HG03342 (cell line): ENCODE measurements at regions not wholly inside any gene's neighbourhood (a gene's known extent, or its start where the extent isn't known, plus 50 kb on each side); places are given as distances from the start of the nearest gene placed in this dataset.
A peak's percentile ranks its signal among the peaks of the same experiment; 100 is the strongest.

Experiments
- ATAC-seq: cut with Tn5 transposase; IDR thresholded peaks from one replicate; pipeline ENCODE4 v1.9.1; 2021; ENCODE audit warnings: mild to moderate bottlenecking, moderate library complexity; ENCODE audit not compliant: unreplicated experiment

DNA sequence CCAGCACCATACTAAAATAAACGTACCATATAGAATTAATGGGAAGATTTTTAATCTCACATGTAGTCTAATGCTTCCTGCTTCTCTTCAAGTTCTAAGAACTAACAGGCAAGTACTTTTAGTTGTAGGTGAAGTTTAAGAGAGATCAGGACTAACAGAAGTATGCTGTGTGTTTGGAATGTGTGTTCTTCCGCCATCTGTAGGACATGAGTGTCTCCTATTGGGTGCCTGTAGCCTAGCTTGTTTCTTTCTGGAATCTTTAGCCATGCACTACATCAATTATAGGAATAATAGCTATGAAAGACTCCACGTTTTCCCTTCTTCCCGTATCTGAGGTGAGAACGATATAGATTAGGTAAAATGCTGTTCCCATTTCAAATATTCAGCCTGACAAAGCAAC lies 140.2 kb upstream of the AHR start:
- no peak for ATAC-seq

DNA sequence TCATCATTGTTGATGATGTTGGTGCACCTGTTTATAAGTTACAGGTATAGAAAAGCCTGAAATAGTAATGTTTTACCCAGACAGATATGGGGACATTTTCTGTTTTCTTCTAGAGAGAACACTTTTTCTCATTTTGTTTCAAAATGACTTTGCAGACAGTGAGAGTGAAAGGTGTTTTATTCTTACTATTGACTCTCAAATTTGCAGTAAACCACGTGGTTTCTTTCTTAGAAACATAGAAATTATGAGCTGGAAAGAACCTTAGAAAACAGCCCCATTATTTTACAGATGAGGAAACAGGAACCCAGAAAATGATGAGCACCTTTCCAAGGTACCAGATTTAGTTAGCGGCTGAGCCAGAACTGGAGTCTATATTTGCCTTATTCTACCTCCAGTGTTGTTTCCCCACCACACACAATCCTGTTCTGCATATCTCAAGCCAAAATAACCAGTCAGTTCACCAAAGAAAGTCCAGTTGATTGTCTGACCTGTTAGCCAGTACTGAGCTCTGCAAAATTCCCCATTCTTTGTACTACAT lies 138.9 kb upstream of the AHR start:
- peak; percentile 82 for ATAC-seq

DNA sequence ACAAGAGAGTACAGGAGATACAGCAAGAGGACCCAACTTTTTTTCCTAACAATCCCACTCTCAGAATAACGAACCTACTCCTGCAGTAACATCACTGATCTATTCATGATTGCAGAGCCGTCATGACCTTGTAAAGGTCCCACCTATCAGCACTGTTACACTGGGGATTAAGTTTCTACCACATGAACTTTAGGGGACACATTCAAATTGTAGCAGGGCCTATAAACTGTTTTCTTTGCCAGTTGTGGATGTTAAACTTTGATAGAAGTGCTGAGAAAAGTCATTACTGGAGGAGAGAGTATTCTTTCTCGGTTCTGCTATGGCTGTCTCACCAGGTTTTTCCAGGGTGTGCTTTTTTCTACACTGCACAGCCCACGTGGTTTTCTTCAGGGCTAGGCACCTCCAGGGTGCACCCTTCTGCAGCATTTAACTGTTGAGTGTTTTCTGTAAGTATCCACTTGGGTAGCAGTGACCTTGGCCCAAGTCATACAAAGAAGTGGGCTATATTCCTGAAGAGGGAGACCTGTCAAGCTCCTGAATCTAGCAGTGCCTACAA lies 131.6 kb upstream of the AHR start:
- peak; percentile 92 for ATAC-seq

DNA sequence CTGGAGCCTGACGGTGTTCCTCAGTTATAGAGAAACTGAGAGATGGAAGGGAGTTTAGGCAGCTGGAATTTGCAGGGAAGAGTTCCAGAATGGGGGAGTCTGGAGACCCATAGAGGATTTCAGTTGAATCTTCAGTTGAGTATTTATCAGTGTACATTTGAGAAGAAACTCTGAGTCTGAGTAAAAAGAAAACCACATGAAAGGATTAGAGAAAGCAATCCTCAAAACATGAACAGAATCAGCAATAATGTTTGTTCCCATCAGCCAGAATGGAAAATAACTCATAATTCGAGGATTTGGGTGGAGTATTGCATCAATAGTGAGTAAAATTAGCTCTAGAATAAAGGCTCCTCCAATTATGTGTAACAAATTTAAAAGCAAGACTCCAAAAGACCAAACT lies 130.0 kb upstream of the AHR start:
- ATAC-seq = no peak

DNA sequence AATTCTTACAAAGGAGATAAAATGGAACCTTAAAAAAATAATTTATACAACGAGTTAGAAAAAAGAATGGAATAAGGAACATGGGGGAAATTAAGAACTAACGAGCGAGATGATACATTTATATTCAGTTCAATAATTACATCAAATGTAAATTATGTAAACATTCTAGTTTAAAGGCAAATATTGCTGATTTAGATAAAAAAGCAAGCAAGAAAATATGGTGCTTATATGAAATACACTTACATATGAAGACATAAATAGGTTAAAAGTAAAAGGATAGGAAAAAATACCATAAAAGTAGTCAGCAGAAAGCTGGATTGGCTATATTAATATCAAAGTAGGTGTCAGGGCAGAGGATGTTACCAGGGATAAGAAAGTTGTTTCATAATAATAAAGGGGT lies 127.0 kb upstream of the AHR start:
- no peak for ATAC-seq

- ATAC-seq = no peak
Observed at GRCh38 chr7:17176371-17177032, 122.0 kb upstream of the AHR start.

DNA sequence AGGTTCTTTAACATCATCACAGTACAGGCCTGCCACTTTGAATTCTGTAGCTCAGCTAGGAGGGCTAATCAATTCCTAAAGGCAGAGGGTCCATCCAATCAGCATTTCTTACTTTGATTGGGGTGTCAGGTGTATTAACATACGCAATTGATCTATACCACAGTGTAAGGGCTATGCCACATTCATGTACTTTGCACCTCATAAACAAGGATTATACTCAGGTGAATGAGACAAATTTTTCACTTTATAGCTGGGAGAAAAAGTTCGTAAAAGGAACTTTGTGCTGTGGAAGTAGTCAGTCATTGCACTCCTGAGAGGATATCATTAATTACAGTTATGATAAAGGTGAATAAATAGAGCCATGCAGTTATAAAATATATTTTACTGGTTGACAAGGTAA lies 119.9 kb upstream of the AHR start:
- no peak for ATAC-seq

- ATAC-seq = no peak
Observed at GRCh38 chr7:17181482-17181881, 117.0 kb upstream of the AHR start.

GRCh38 chr7:17183630-17184328 lies 114.7 kb upstream of the AHR start:
- ATAC-seq = no peak

- peak; percentile 29 for ATAC-seq
Observed at GRCh38 chr7:17184805-17185689, 113.4 kb upstream of the AHR start.

- ATAC-seq = peak; percentile 99
Observed at GRCh38 chr7:17185690-17186070, 112.8 kb upstream of the AHR start.

DNA sequence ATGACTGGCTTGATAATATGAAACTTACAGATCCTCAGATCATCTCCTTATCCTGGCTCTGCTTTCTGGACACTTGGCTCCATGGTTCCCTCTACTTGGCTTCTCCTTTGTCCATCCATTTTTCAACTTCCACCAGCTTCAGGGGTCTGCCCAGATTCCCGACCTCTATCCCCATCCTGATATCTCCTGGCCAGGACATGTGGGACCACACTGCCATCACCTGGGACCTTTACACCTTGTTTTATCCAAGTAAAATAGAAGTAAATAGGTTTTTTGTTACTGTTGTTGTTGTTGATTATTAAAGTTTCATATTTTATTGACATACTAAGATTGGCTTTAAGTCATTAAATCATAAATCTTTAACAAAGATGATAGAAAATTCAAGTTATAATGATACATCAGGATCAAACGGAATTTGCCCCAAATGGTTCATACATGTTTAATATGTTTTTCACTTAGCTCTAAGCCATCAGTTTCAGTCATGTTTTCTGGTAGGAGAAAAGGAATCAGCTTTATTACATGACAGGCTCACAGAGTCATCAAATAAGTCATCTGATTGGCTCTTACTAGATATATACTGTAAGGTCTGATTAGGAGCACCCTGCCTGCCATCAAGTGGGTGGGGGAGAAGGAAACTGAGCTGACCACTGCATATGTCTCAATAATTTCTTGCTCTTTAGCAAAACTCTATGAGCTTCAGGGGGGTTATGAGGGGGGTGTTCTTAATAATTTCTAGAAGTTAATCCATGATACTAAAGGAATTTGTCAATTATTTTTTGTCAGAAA lies 111.5 kb upstream of the AHR start:
- ATAC-seq = no peak

DNA sequence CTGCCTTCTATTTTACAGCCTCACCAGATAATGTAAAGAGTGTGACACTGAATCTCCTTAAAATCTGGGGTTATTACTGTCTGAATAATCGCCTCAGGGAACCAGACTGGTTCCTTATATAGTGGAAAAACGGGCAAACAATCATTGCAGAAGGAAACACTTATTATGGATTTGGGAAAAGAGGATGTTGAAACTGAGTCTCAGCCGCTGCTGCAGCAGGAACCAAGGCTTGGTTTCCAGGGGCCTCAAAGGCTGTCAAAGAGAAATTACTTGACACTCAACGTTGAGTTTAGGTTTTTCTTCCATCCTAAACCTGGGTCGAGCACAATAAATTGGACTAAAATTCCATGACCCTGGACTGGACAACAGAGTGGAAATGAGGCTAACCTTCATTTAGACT lies 103.8 kb upstream of the AHR start:
- ATAC-seq = no peak

DNA sequence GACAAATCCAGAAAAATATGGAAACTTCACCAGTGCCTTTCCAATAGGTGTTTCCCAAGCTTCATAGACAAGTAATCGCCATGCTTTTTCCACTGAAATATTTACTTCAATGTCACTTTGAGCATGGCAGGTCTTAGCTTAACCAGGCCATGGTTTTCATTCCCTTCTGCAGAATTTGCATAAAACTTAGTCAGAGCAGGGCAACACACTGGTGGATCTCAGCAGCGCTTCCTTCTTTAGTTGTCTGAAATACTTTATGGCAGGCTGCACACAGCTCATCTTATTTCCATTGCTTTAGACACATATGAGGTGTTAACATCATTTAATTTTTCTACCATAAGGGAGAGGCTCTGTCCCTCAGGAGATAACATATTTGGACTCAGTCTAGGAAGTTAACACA lies 102.9 kb upstream of the AHR start:
- ATAC-seq = peak; percentile 96

- ATAC-seq = no peak
Observed at GRCh38 chr7:17205910-17206309, 92.5 kb upstream of the AHR start.

DNA sequence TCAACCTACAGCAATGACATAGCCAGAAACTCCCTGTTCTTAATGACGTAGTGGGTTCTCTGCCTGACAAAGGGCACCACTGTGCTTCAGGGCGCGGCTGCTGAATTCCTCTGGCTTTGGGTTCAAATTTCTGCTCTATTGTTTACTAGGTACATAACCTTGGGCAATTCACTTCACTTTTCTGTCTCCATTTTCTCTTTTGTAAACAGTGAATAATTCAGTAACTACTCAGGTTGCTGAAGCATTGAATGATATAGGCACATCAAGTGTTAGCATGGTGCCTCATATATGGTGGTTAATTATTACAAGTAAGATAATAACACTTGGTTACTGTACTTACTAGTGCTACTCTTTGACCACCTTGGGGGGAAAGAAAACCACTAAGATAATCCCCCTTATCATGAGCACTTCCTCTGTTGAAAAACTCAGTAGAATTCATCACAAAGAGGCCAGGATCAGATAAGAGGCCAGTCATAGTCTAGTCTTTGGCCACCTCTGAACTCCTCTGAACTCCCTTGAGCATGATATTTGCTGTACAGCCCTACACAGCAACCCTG lies 92.0 kb upstream of the AHR start:
- ATAC-seq = no peak

DNA sequence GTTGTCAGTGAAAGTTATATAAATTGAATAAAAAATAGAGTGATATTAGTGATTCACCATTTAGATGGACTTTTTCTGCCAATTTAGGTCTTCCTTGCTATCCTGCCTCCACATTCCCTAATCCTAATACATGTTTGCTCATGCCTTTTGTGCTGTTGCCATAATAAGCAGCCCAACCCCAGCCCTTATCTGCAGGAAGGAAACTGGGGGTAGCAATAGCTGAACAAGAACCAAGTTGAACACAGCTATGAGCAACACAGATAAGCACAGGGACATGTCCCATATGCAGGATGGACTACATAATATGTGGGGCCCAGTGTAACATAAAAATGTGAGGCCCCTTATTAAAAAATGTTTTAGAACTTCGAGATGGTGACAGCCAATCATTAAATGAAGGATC lies 91.2 kb upstream of the AHR start:
- ATAC-seq = no peak

DNA sequence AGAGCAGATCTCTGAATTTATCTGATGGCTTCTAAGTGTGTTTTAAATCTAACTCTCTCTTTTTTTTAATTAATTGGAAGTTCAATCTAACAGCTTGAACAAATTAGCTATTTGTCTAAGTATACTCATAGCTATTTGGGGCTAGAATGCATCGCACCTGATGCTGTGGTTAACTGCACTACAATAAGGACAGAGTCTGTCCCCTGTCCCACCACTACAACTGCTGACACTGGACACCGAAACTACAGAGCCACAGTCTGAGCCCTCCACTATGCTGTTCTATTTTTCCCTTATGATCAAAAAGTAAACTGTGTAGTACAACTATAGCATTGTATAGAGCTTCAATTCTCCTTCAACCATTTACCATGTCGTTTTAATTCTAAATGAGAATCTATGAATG lies 89.4 kb upstream of the AHR start:
- ATAC-seq = no peak

GRCh38 chr7:17211307-17211836 lies 87.1 kb upstream of the AHR start:
- ATAC-seq = no peak

- ATAC-seq = no peak
Observed at GRCh38 chr7:17212188-17212587, 86.3 kb upstream of the AHR start.
